HG03159 (cell line): ENCODE measurements at regions not wholly inside any gene's neighbourhood (a gene's known extent, or its start where the extent isn't known, plus 50 kb on each side); places are given as distances from the start of the nearest gene placed in this dataset.
"Not testable (repeated sequence)": the region's sequence is repeated elsewhere in the genome, so short reads cannot be mapped to it uniquely, and the experiment has no call there.

Experiments used
- ATAC-seq: cut with Tn5 transposase; IDR thresholded peaks from one replicate; pipeline ENCODE4 v1.9.1; 2021; ENCODE audit warnings: mild to moderate bottlenecking, moderate library complexity; ENCODE audit not compliant: unreplicated experiment

GRCh38 chr12:67758521-67758920 lies 110.0 kb downstream of the DYRK2 start:
- ATAC-seq = no peak

- ATAC-seq = no peak
These were observed 111.3 kb downstream of the DYRK2 start for GRCh38 chr12:67759829-67760228.

GRCh38 chr12:67760586-67761275 lies 112.2 kb downstream of the DYRK2 start:
- no peak for ATAC-seq

- no peak for ATAC-seq
These were observed 113.0 kb downstream of the DYRK2 start for GRCh38 chr12:67761566-67761965.

GRCh38 chr12:67764055-67764454 lies 115.5 kb downstream of the DYRK2 start:
- no peak for ATAC-seq

GRCh38 chr12:67764946-67765619 lies 116.5 kb downstream of the DYRK2 start:
- no peak for ATAC-seq

GRCh38 chr12:67765776-67766766 lies 117.5 kb downstream of the DYRK2 start:
- no peak for ATAC-seq

- ATAC-seq = no peak
These were observed 124.0 kb downstream of the DYRK2 start for GRCh38 chr12:67772267-67773169.

- no peak for ATAC-seq
These were observed 125.4 kb downstream of the DYRK2 start for GRCh38 chr12:67773896-67774295.

GRCh38 chr12:67774983-67775587 lies 126.5 kb downstream of the DYRK2 start:
- ATAC-seq = no peak

GRCh38 chr12:67780580-67781084 lies 132.1 kb downstream of the DYRK2 start:
- no peak for ATAC-seq

- ATAC-seq = no peak
These were observed 134.0 kb downstream of the DYRK2 start for GRCh38 chr12:67782573-67782972.

- no peak for ATAC-seq
These were observed 134.8 kb downstream of the DYRK2 start for GRCh38 chr12:67783393-67783792.

- ATAC-seq = no peak
These were observed 136.3 kb downstream of the DYRK2 start for GRCh38 chr12:67784831-67785230.

- ATAC-seq = no peak
These were observed 137.5 kb downstream of the DYRK2 start for GRCh38 chr12:67786086-67786485.

GRCh38 chr12:67788118-67788517 lies 139.6 kb downstream of the DYRK2 start:
- ATAC-seq = no peak

- no peak for ATAC-seq
These were observed 140.7 kb downstream of the DYRK2 start for GRCh38 chr12:67789266-67789665.

- no peak for ATAC-seq
These were observed 142.1 kb downstream of the DYRK2 start for GRCh38 chr12:67790660-67791059.

GRCh38 chr12:67791362-67791761 lies 142.8 kb downstream of the DYRK2 start:
- ATAC-seq = not testable (repeated sequence)

GRCh38 chr12:67792185-67792584 lies 143.6 kb downstream of the DYRK2 start:
- ATAC-seq = no peak
